ENCODE measurements at regions not wholly inside any gene's neighbourhood (a gene's known extent, or its start where the extent isn't known, plus 50 kb on each side); places are given as distances from the start of the nearest gene placed in this dataset.

DNA sequence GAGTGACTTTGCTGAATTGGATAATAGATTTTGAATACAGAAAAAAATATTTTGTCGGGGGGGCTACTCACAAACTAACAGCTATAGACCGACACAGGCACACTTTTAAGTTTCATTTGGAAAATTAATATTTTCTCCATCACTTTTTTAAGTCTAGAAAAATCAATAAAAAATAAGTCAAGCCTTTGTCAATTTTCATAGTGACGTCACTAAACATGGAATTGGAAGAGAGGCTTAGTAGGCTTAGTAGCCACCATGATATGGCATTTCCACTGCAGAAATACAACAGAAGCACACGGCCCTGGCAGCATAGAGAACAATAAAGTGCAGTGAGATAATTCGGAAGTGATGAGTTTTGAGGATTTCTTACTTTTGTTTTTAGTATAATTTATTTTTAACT, 357.2 kb downstream of the RPS24 start:
- no peak for TF ChIP-seq POLR2A (IDR thresholded peaks at IDR 0.05)
- TF ChIP-seq, protein P1, sequence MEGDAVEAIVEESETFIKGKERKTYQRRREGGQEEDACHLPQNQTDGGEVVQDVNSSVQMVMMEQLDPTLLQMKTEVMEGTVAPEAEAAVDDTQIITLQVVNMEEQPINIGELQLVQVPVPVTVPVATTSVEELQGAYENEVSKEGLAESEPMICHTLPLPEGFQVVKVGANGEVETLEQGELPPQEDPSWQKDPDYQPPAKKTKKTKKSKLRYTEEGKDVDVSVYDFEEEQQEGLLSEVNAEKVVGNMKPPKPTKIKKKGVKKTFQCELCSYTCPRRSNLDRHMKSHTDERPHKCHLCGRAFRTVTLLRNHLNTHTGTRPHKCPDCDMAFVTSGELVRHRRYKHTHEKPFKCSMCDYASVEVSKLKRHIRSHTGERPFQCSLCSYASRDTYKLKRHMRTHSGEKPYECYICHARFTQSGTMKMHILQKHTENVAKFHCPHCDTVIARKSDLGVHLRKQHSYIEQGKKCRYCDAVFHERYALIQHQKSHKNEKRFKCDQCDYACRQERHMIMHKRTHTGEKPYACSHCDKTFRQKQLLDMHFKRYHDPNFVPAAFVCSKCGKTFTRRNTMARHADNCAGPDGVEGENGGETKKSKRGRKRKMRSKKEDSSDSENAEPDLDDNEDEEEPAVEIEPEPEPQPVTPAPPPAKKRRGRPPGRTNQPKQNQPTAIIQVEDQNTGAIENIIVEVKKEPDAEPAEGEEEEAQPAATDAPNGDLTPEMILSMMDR (IDR thresholded peaks at IDR 0.05): no peak

Measured in testis (tissue), 2 donors.